ENCODE measurements at regions not wholly inside any gene's neighbourhood (a gene's known extent, or its start where the extent isn't known, plus 50 kb on each side); places are given as distances from the start of the nearest gene placed in this dataset.
"Not testable (repeated sequence)": the region's sequence is repeated elsewhere in the genome, so short reads cannot be mapped to it uniquely, and the experiment has no call there.

- intact Hi-C loops (cut with micrococcal nuclease) = no loop called here
Measured at GRCh38 chr20:5393218-5393870, 76.6 kb upstream of the PROKR2 start.

- intact Hi-C loops (cut with micrococcal nuclease) = no loop called here
Measured at GRCh38 chr20:5390720-5391119, 74.0 kb upstream of the PROKR2 start.

DNA sequence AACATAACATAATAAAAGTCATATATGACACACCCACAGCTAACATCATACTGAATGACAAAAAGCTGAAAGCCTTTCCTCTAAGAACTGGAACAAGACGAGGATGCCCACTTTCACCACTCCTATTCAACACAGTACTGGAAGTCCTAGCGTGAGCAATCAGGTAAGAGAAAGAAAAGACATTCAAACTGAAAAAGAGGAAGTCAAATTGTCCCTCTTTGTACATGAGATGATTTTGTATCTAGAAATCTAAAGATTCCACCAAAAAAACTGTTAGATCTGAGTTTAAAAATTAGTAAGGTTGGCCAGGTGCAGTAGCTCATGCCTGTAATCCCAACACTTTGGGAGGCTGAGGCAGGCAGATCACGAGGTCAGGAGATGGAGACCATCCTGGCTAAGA lies 70.1 kb upstream of the PROKR2 start:
- intact Hi-C loops (cut with micrococcal nuclease) = not testable (repeated sequence)

DNA sequence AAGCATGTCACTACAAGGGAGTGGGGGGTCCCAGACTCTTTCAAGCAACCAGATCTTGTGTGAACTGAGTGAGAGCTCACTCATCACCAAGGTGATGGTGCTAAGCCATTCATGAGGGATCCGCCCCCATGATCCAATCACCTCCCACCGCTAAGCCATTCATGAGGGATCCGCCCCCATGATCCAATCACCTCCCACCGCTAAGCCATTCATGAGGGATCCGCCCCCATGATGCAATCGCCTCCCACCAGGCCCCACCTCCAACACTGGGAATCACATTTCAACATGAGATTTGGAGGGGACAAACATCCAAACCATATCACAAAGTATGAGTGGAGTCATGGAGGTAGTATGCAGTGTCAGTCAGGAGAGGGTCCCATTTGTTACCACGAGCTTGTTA lies 64.8 kb upstream of the PROKR2 start:
- intact Hi-C loops (cut with micrococcal nuclease) = not testable (repeated sequence)

- intact Hi-C loops (cut with micrococcal nuclease) = no loop called here
Measured at GRCh38 chr20:5377484-5377883, 60.7 kb upstream of the PROKR2 start.

DNA sequence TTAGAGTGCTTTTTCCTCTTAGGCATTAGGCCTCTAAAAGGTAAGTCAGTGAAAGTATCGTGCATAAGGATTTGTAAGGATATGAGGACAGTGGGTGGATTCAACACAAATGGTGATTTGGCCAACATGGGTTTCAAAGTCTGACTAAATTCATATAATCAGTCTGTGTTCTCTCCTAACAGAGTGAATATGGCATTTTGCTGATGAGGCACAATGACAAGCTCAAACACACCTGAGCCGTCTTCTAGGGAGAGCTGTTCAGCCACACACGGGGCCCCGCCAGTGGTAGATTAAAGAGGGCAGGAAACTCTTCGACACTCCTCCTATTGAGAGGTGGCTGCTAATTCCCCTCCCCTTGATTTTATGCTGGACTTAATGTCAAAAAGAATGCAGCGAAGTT lies 59.5 kb upstream of the PROKR2 start:
- intact Hi-C loops (cut with micrococcal nuclease) = no loop called here

GRCh38 chr20:5374171-5374570 lies 57.4 kb upstream of the PROKR2 start:
- intact Hi-C loops (cut with micrococcal nuclease) = no loop called here

- intact Hi-C loops (cut with micrococcal nuclease) = no loop called here
Measured at GRCh38 chr20:5372371-5372770, 55.6 kb upstream of the PROKR2 start.

- intact Hi-C loops (cut with micrococcal nuclease) = no loop called here
Measured at GRCh38 chr20:5369629-5370028, 52.9 kb upstream of the PROKR2 start.

All from T-helper 1 cell treated with Interleukin-12 subunit alpha and Interleukin-12 subunit beta and Interleukin-4 antibody, amounts not matched to agents 30 ng/mL and 1 ng/mL, for 36 hours (primary cell).